ENCODE measurements at regions not wholly inside any gene's neighbourhood (a gene's known extent, or its start where the extent isn't known, plus 50 kb on each side); places are given as distances from the start of the nearest gene placed in this dataset.
A peak's percentile ranks its signal among the peaks of the same experiment; 100 is the strongest.

DNA sequence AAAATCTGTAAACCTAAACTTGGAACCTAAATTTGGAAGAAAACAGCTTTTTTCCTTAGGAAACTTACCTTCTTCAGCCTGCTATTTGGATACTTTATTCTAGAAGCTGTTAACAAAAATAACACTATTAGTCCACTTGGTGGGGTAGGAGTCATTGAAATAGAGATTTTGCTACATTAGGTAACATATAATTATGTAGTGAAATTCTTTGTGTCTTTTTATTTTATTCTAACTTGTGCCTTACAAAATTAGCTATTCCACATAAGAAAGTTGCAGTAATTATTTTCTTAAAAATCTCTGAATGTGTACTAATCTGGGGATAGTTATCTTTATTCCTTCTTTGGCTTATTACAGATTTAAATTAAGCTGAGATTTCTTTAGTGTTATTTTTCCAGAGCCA is 360.4 kb upstream of the ROBO2 start:
- TF ChIP-seq, protein P1, sequence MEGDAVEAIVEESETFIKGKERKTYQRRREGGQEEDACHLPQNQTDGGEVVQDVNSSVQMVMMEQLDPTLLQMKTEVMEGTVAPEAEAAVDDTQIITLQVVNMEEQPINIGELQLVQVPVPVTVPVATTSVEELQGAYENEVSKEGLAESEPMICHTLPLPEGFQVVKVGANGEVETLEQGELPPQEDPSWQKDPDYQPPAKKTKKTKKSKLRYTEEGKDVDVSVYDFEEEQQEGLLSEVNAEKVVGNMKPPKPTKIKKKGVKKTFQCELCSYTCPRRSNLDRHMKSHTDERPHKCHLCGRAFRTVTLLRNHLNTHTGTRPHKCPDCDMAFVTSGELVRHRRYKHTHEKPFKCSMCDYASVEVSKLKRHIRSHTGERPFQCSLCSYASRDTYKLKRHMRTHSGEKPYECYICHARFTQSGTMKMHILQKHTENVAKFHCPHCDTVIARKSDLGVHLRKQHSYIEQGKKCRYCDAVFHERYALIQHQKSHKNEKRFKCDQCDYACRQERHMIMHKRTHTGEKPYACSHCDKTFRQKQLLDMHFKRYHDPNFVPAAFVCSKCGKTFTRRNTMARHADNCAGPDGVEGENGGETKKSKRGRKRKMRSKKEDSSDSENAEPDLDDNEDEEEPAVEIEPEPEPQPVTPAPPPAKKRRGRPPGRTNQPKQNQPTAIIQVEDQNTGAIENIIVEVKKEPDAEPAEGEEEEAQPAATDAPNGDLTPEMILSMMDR (conservative IDR thresholded peaks at IDR 0.05; ENCODE audit: low read depth, low read length), result 0 out of 2 replicates have a peak, but pooled peaks have one; percentile 24
- TF ChIP-seq EZH2phosphoT487 (IDR thresholded peaks at IDR 0.05; ENCODE audit: borderline replicate concordance, low read length) (no peak), EZH2 (IDR thresholded peaks at IDR 0.05; ENCODE audit: low read length, unreplicated experiment) (no peak)
- Histone ChIP-seq H3K4me1 (ENCODE audit: insufficient read depth, low read length) (no peaks in the 10 kb centered on the region), H3K27ac (ENCODE audit: low read length) (no peak overlapping the region), H3F3A (ENCODE audit: low read length, unreplicated experiment) (no peaks in the 10 kb centered on the region), H3K79me2 (ENCODE audit: low read length) (no peaks in the 10 kb centered on the region), H3K4me3 (ENCODE audit: low read length) (no peak overlapping the region), H3K27me3 (ENCODE audit: low read length) (peaks cover 49% of the 10 kb centered on the region), H3K9ac (ENCODE audit: low read length) (no peak overlapping the region), H3K9me2 (replicated peaks; ENCODE audit: low read length) (no peaks in the 10 kb centered on the region), H3K36me3 (ENCODE audit: low read depth, low read length) (no peaks in the 10 kb centered on the region), H3K9me3 (ENCODE audit: low read length) (no peaks in the 10 kb centered on the region), H3K4me2 (ENCODE audit: low read length) (no peak overlapping the region), H2AFZ (ENCODE audit: low read length) (no peak overlapping the region), H4K20me1 (ENCODE audit: low read length) (no peaks in the 10 kb centered on the region)
- peak; percentile 6 for DNase-seq
- intact Hi-C loops (cut with micrococcal nuclease), result loop anchor here (10.0 kb wide), 1 partner anchor 65 kb away; no protein-coding TSS in a partner anchor
- ATAC-seq, result no peak
- BruUV-seq (replicated peaks), result no TSS peak
- POLR2A ChIA-PET (ENCODE audit: unreplicated experiment), result no interaction called here
- CTCF ChIA-PET, result no interaction called here

DNA sequence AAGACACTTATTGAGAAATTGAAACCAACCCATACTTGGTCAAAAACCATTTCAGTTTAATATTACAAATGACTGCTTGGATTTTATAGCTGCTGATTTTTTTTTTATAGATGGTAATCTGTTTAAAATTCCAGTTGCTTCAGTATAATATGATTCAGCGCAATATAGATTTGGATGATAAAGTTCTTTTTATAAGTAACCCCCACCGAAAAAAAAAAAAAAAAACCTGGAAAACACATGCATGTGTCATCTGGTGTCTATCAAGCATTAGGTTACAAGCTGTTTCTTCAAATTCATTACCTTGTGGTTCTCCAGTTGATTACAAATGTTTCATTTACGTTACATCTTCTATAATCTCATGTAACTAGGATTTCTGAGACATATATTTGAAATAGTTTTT is 356.6 kb upstream of the ROBO2 start:
- TF ChIP-seq, protein P1 (conservative IDR thresholded peaks at IDR 0.05; ENCODE audit: low read depth, low read length), result no peak
- TF ChIP-seq EZH2 (IDR thresholded peaks at IDR 0.05; ENCODE audit: low read length, unreplicated experiment) (no peak), EZH2phosphoT487 (IDR thresholded peaks at IDR 0.05; ENCODE audit: borderline replicate concordance, low read length) (no peak)
- CTCF ChIA-PET, result no interaction called here
- BruUV-seq (replicated peaks), result no TSS peak

DNA sequence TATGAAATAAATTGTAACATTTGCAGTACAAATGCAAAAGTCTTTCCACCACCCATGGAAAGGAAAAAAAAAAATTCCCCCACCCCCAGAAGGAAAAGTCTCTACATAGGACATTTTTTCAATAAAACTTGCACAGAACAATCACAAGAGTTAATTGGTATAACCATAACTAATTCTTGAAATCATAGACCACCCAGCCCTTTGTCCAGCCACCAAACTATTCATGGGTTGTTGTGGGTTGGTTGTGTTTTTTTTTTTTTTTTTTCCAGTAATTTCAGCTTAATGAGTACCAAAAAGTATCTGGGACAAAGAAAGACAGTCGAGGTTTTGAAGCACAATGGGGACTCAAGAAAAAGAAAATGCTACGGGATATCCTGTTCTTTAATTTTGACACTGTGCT is 355.0 kb upstream of the ROBO2 start:
- H3K4me2 ChIP-seq (ENCODE audit: low read length), result no peak overlapping the region
- no peaks in the 10 kb centered on the region for H3K36me3 ChIP-seq (ENCODE audit: low read depth, low read length)
- ATAC-seq, result no peak
- TF ChIP-seq EZH2 (IDR thresholded peaks at IDR 0.05; ENCODE audit: low read length, unreplicated experiment) (no peak), EZH2phosphoT487 (IDR thresholded peaks at IDR 0.05; ENCODE audit: borderline replicate concordance, low read length) (no peak)
- TF ChIP-seq, protein P1 (conservative IDR thresholded peaks at IDR 0.05; ENCODE audit: low read depth, low read length), result no peak
- H3K27me3 ChIP-seq (ENCODE audit: low read length), result peaks cover 42% of the 10 kb centered on the region
- no peak overlapping the region for H2AFZ ChIP-seq (ENCODE audit: low read length)
- no peak overlapping the region for H3K4me3 ChIP-seq (ENCODE audit: low read length)
- H3K9me3 ChIP-seq (ENCODE audit: low read length), result no peaks in the 10 kb centered on the region
- H3K9ac ChIP-seq (ENCODE audit: low read length), result no peak overlapping the region
- H3F3A ChIP-seq (ENCODE audit: low read length, unreplicated experiment), result no peaks in the 10 kb centered on the region
- no peak overlapping the region for H3K27ac ChIP-seq (ENCODE audit: low read length)
- no peaks in the 10 kb centered on the region for H3K9me2 ChIP-seq (replicated peaks; ENCODE audit: low read length)
- intact Hi-C loops (cut with micrococcal nuclease), result no loop called here
- DNase-seq, result no peak
- ChIA-PET POLR2A (ENCODE audit: unreplicated experiment) (no interaction called here), CTCF (no interaction called here)
- H3K4me1 ChIP-seq (ENCODE audit: insufficient read depth, low read length), result no peaks in the 10 kb centered on the region
- H3K79me2 ChIP-seq (ENCODE audit: low read length), result no peaks in the 10 kb centered on the region
- H4K20me1 ChIP-seq (ENCODE audit: low read length), result no peaks in the 10 kb centered on the region
- BruUV-seq (replicated peaks), result no TSS peak

More for the DNA sequence above, 356.6 kb upstream of the ROBO2 start:
- H3K27ac ChIP-seq (ENCODE audit: low read length), result no peak overlapping the region
- H3K27me3 ChIP-seq (ENCODE audit: low read length), result peaks cover 44% of the 10 kb centered on the region
- H3K4me3 ChIP-seq (ENCODE audit: low read length), result no peak overlapping the region
- no peaks in the 10 kb centered on the region for H4K20me1 ChIP-seq (ENCODE audit: low read length)
- no peak overlapping the region for H3K4me2 ChIP-seq (ENCODE audit: low read length)
- H3K9me2 ChIP-seq (replicated peaks; ENCODE audit: low read length), result no peaks in the 10 kb centered on the region
- no peak overlapping the region for H3K9ac ChIP-seq (ENCODE audit: low read length)
- no peak overlapping the region for H2AFZ ChIP-seq (ENCODE audit: low read length)
- H3K79me2 ChIP-seq (ENCODE audit: low read length), result no peaks in the 10 kb centered on the region
- H3K4me1 ChIP-seq (ENCODE audit: insufficient read depth, low read length), result no peaks in the 10 kb centered on the region
- intact Hi-C loops (cut with micrococcal nuclease), result no loop called here
- H3K9me3 ChIP-seq (ENCODE audit: low read length), result no peaks in the 10 kb centered on the region
- POLR2A ChIA-PET (ENCODE audit: unreplicated experiment), result interaction anchor here (0.8 kb wide), 1 partner anchor 96 kb away, joined by 3 read pairs; no protein-coding TSS in a partner anchor
- H3K36me3 ChIP-seq (ENCODE audit: low read depth, low read length), result no peaks in the 10 kb centered on the region
- no peaks in the 10 kb centered on the region for H3F3A ChIP-seq (ENCODE audit: low read length, unreplicated experiment)
- DNase-seq (no peak), ATAC-seq (no peak)
